SK-N-SH (cell line): ENCODE measurements at regions not wholly inside any gene's neighbourhood (a gene's known extent, or its start where the extent isn't known, plus 50 kb on each side); places are given as distances from the start of the nearest gene placed in this dataset.

Source experiments
- CTCF ChIA-PET: fragments of 300-600, 350-600 bp; formaldehyde crosslinking; extraction: SDS; loops from one replicate; lab custom pipeline; 2021; lab: Yijun Ruan, JAX
- POLR2A ChIA-PET: fragments of 350-600 bp; sonication (Branson Sonifier 250); formaldehyde crosslinking; extraction: SDS; loops from one replicate; lab custom pipeline; 2020; ENCODE audit warnings: antibody characterized with exemption, inconsistent platforms; lab: Yijun Ruan, JAX
- DNase-seq: peaks from one replicate; pipeline ENCODE4 v3.0.0; 2012
- H2AFZ ChIP-seq: fragments of 200-600 bp; sonication (generic); 2 replicates; pipeline ENCODE4 v1.8.1; 2016; ENCODE audit warnings: antibody characterized with exemption, mild to moderate bottlenecking, low read depth
- H3F3A ChIP-seq: fragments of 200-600 bp; sonication (generic); replicated peaks from 2 replicates; pipeline ENCODE3; 2016; ENCODE audit warnings: antibody characterized with exemption, mild to moderate bottlenecking; ENCODE audit not compliant: insufficient read depth
- H3K27ac ChIP-seq, 2 experiments: fragments of 200-500 bp in 1 of 2; fragments of 200-600 bp in 1 of 2; sonication (Bioruptor generic) in 1 of 2; sonication (generic), shearing (Covaris generic) in 1 of 2; 2 replicates each; pipeline versions ENCODE4 v1.5.1 to v1.6.1; 2014 to 2016; ENCODE audit warnings: low read depth in 2 of 2, inconsistent platforms in 1 of 2, low read length in 1 of 2, mild to moderate bottlenecking in 1 of 2, mixed read lengths in 1 of 2
- H3K27me3 ChIP-seq: fragments of 200-600 bp; sonication (generic), shearing (Covaris generic); 2 replicates; pipeline ENCODE4 v1.6.1; 2016; ENCODE audit warnings: mixed run types; ENCODE audit not compliant: insufficient read depth
- H3K36me3 ChIP-seq, 2 experiments: fragments of 200-500 bp in 1 of 2; fragments of 200-600 bp in 1 of 2; sonication (Bioruptor generic) in 1 of 2; sonication (generic) in 1 of 2; replicated peaks in 1 of 2; 2 replicates each; pipeline versions ENCODE3 to v1.5.1; 2014 to 2016; ENCODE audit warnings: low read length in 1 of 2, mild to moderate bottlenecking in 1 of 2; ENCODE audit not compliant: insufficient read depth in 2 of 2, control insufficient read depth in 1 of 2
- H3K4me1 ChIP-seq, 2 experiments: fragments of 200-500 bp in 1 of 2; fragments of 200-600 bp in 1 of 2; sonication (Bioruptor generic) in 1 of 2; sonication (generic), shearing (Covaris generic) in 1 of 2; 2 replicates each; pipeline versions ENCODE4 v1.5.1 to v1.6.1; 2014 to 2016; ENCODE audit warnings: low read depth in 1 of 2, low read length in 1 of 2, mixed run types in 1 of 2; ENCODE audit not compliant: insufficient read depth in 2 of 2, control insufficient read depth in 1 of 2
- H3K4me2 ChIP-seq: fragments of 200-600 bp; sonication (generic), shearing (Covaris generic); 2 replicates; pipeline ENCODE4 v1.6.1; 2017; ENCODE audit warnings: mixed run types
- H3K4me3 ChIP-seq, 2 experiments: fragments of 200-500 bp in 1 of 2; fragments of 200-600 bp in 1 of 2; sonication (Bioruptor generic) in 1 of 2; sonication (generic), shearing (Covaris generic) in 1 of 2; 2 replicates each; pipeline versions ENCODE4 v1.5.1 to v1.8.1; 2014 to 2016; ENCODE audit warnings: low read depth in 2 of 2, inconsistent platforms in 1 of 2, low read length in 1 of 2, mild to moderate bottlenecking in 1 of 2, mixed read lengths in 1 of 2, moderate library complexity in 1 of 2
- H3K79me2 ChIP-seq: fragments of 200-600 bp; sonication (generic); 2 replicates; pipeline ENCODE4 v1.8.1; 2017; ENCODE audit warnings: mild to moderate bottlenecking; ENCODE audit not compliant: insufficient read depth
- H3K9ac ChIP-seq: fragments of 200-600 bp; sonication (generic); 2 replicates; pipeline ENCODE4 v1.6.1; 2017; ENCODE audit warnings: mixed run types
- H3K9me2 ChIP-seq: fragments of 200-600 bp; sonication (generic); 2 replicates; pipeline ENCODE4 v1.6.1; 2017; ENCODE audit warnings: mixed run types
- H3K9me3 ChIP-seq: fragments of 200-600 bp; sonication (generic); 2 replicates; pipeline ENCODE4 v1.6.1; 2017; ENCODE audit warnings: mixed run types, mild to moderate bottlenecking, moderate library complexity
- H4K20me1 ChIP-seq: fragments of 200-600 bp; sonication (generic); 2 replicates; pipeline ENCODE4 v1.6.1; 2017; ENCODE audit warnings: mild to moderate bottlenecking, mixed run types; ENCODE audit not compliant: insufficient read depth
- EZH2phosphoT487 ChIP-seq: fragments of 200-600 bp; sonication (generic); IDR thresholded peaks from 2 replicates; pipeline ENCODE4 v1.6.1; 2017; ENCODE audit warnings: low read depth, mixed run types, mild to moderate bottlenecking, antibody characterized with exemption, moderate library complexity, borderline replicate concordance
- FOSL2 ChIP-seq: IDR thresholded peaks from 2 replicates; pipeline ENCODE4 v1.4.0; 2012; ENCODE audit warnings: low read depth, mild to moderate bottlenecking, moderate library complexity, borderline replicate concordance
- FOXJ3 ChIP-seq: sonication (generic); formaldehyde crosslinking; IDR thresholded peaks from 2 replicates; pipeline ENCODE4 v1.5.1; 2020; ENCODE audit warnings: mild to moderate bottlenecking, missing genetic modification reagents
- MXI1 ChIP-seq: IDR thresholded peaks from 2 replicates; pipeline ENCODE4 v1.6.1; 2012; ENCODE audit warnings: mild to moderate bottlenecking, low read depth, low read length, improper control_type of control experiment
- POLR2AphosphoS5 ChIP-seq: IDR thresholded peaks from 2 replicates; pipeline ENCODE4 v1.6.1; 2012; ENCODE audit warnings: low read depth, low read length
- RFX5 ChIP-seq: IDR thresholded peaks from 2 replicates; pipeline ENCODE4 v1.6.1; 2012; ENCODE audit warnings: mild to moderate bottlenecking, improper control_type of control experiment, low read length
- RXRA ChIP-seq: IDR thresholded peaks from 2 replicates; pipeline ENCODE4 v1.4.0; 2012; ENCODE audit warnings: low read depth, mild to moderate bottlenecking, borderline replicate concordance
- SIN3A ChIP-seq: IDR thresholded peaks from 2 replicates; pipeline ENCODE4 v1.6.1; 2012; ENCODE audit warnings: low read depth, mild to moderate bottlenecking, low read length, moderate library complexity, borderline replicate concordance
- TAF1 ChIP-seq: IDR thresholded peaks from 2 replicates; pipeline ENCODE4 v1.6.1; 2012; ENCODE audit warnings: low read depth, mild to moderate bottlenecking, low read length, moderate library complexity, borderline replicate concordance
- TCF12 ChIP-seq: IDR thresholded peaks from 2 replicates; pipeline ENCODE4 v1.4.0; 2012
- YY1 ChIP-seq: IDR thresholded peaks from 2 replicates; pipeline ENCODE4 v1.4.0; 2012; ENCODE audit warnings: low read depth, mild to moderate bottlenecking
- WGBS: methylation state at CpG from one replicate; pipeline ENCODE4 v1.1.6; 2017; ENCODE audit warnings: low lambda C conversion rate; 5-methylcytosine and 5-hydroxymethylcytosine counted together
- TF ChIP-seq, protein P1 (sequence below): fragments of 200-600 bp; sonication (generic); IDR thresholded peaks from 2 replicates; pipeline ENCODE4 v1.6.1; 2017; ENCODE audit warnings: antibody characterized with exemption, mild to moderate bottlenecking, moderate library complexity
- TF ChIP-seq, protein P2 (sequence below): fragments of 150-350 bp; IDR thresholded peaks from 2 replicates; pipeline ENCODE4 v1.6.1; 2016; ENCODE audit warnings: mild to moderate bottlenecking, low read depth, low read length
- TF ChIP-seq, protein P3 (sequence below): IDR thresholded peaks from 2 replicates; pipeline ENCODE4; 2012
- TF ChIP-seq, protein P4 (sequence below): IDR thresholded peaks from 2 replicates; pipeline ENCODE4 v1.4.0; 2012; ENCODE audit warnings: low read depth, borderline replicate concordance

DNA sequence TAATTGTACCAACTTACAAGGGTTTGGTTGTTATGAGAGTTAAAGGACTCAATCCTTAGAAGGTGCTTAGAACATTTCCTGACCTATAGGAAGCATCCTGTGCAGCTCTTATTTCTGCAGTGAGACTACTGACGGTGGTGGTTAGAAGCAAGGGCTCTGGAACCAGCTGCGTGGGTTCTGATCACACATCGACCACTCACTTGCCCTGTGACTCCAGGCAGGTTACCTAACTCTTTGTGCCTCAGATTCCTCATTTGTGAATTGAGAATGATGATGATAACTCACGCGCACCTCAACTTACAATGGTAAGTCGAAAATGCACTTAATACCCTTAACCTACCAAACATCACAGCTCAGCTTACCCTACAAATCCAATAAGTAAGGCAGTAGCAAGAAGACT is 80.7 kb upstream of the SPATA12 start:
- H3K27me3 ChIP-seq, result no peaks in the 10 kb centered on the region
- CTCF ChIA-PET, result interaction anchor here (0.5 to 2.9 kb wide), 8 partner anchors 9 to 278 kb away, joined by 3 to 10 read pairs (median 4); partner anchors contain the start of gene ARHGEF3
- 98% methylated on average over 6 of the region's 6 CpGs for WGBS
- no peak overlapping the region for H3K27ac ChIP-seq
- H3K79me2 ChIP-seq, result no peaks in the 10 kb centered on the region
- POLR2A ChIA-PET, result no interaction called here
- no peaks in the 10 kb centered on the region for H3K9me2 ChIP-seq
- peaks cover 6 to 31% of the 10 kb centered on the region in 2 experiments; a peak in 2 of 4 replicates for H3K4me1 ChIP-seq
- H3K36me3 ChIP-seq, result no peaks in the 10 kb centered on the region
- TF ChIP-seq EZH2phosphoT487, result no peak
- no peak for TF ChIP-seq FOXJ3
- TF ChIP-seq, protein P1, sequence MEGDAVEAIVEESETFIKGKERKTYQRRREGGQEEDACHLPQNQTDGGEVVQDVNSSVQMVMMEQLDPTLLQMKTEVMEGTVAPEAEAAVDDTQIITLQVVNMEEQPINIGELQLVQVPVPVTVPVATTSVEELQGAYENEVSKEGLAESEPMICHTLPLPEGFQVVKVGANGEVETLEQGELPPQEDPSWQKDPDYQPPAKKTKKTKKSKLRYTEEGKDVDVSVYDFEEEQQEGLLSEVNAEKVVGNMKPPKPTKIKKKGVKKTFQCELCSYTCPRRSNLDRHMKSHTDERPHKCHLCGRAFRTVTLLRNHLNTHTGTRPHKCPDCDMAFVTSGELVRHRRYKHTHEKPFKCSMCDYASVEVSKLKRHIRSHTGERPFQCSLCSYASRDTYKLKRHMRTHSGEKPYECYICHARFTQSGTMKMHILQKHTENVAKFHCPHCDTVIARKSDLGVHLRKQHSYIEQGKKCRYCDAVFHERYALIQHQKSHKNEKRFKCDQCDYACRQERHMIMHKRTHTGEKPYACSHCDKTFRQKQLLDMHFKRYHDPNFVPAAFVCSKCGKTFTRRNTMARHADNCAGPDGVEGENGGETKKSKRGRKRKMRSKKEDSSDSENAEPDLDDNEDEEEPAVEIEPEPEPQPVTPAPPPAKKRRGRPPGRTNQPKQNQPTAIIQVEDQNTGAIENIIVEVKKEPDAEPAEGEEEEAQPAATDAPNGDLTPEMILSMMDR, result no peak
- TF ChIP-seq, protein P2, sequence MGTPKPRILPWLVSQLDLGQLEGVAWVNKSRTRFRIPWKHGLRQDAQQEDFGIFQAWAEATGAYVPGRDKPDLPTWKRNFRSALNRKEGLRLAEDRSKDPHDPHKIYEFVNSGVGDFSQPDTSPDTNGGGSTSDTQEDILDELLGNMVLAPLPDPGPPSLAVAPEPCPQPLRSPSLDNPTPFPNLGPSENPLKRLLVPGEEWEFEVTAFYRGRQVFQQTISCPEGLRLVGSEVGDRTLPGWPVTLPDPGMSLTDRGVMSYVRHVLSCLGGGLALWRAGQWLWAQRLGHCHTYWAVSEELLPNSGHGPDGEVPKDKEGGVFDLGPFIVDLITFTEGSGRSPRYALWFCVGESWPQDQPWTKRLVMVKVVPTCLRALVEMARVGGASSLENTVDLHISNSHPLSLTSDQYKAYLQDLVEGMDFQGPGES, result no peak
- TF ChIP-seq, protein P3, sequence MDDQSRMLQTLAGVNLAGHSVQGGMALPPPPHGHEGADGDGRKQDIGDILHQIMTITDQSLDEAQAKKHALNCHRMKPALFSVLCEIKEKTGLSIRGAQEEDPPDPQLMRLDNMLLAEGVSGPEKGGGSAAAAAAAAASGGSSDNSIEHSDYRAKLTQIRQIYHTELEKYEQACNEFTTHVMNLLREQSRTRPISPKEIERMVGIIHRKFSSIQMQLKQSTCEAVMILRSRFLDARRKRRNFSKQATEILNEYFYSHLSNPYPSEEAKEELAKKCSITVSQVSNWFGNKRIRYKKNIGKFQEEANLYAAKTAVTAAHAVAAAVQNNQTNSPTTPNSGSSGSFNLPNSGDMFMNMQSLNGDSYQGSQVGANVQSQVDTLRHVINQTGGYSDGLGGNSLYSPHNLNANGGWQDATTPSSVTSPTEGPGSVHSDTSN, result no peak
- TF ChIP-seq TCF12, result no peak
- TF ChIP-seq RFX5, result no peak
- no peak for TF ChIP-seq MXI1
- no peak for TF ChIP-seq TAF1
- no peak for TF ChIP-seq RXRA
- TF ChIP-seq, protein P4, sequence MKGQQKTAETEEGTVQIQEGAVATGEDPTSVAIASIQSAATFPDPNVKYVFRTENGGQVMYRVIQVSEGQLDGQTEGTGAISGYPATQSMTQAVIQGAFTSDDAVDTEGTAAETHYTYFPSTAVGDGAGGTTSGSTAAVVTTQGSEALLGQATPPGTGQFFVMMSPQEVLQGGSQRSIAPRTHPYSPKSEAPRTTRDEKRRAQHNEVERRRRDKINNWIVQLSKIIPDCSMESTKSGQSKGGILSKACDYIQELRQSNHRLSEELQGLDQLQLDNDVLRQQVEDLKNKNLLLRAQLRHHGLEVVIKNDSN, result no peak
- no peak for TF ChIP-seq POLR2AphosphoS5
- TF ChIP-seq FOSL2, result no peak
- TF ChIP-seq YY1, result no peak
- no peak for TF ChIP-seq SIN3A
- H3K9ac ChIP-seq, result no peak overlapping the region
- H2AFZ ChIP-seq, result no peak overlapping the region
- H3K4me3 ChIP-seq, result no peak overlapping the region
- no peaks in the 10 kb centered on the region for H3K9me3 ChIP-seq
- DNase-seq, result no peak
- H3F3A ChIP-seq, result peaks cover 15% of the 10 kb centered on the region
- H4K20me1 ChIP-seq, result no peaks in the 10 kb centered on the region
- no peak overlapping the region for H3K4me2 ChIP-seq
